SIG-M5 treated with dmso at 0.1 percent for 504 hours (cell line): ENCODE measurements at regions not wholly inside any gene's neighbourhood (a gene's known extent, or its start where the extent isn't known, plus 50 kb on each side); places are given as distances from the start of the nearest gene placed in this dataset.
A peak's percentile ranks its signal among the peaks of the same experiment; 100 is the strongest.

ENCODE experiments used
- DNase-seq: peaks from one replicate; lab custom pipeline; 2025; ENCODE audit not compliant: unreplicated experiment; lab: John Stamatoyannopoulos, UW

- DNase-seq = no peak
These were observed 58.4 kb downstream of the ARL4C start for GRCh38 chr2:234438305-234438977.

- DNase-seq = no peak
These were observed 59.1 kb downstream of the ARL4C start for GRCh38 chr2:234437642-234438304.

GRCh38 chr2:234436482-234436837 is 60.4 kb downstream of the ARL4C start:
- no peak for DNase-seq

GRCh38 chr2:234435836-234436481 is 60.9 kb downstream of the ARL4C start:
- DNase-seq = no peak

GRCh38 chr2:234433201-234433600 is 63.7 kb downstream of the ARL4C start:
- DNase-seq = no peak

- DNase-seq = no peak
These were observed 66.0 kb downstream of the ARL4C start for GRCh38 chr2:234430871-234431270.

GRCh38 chr2:234429265-234429664 is 67.6 kb downstream of the ARL4C start:
- DNase-seq = no peak

- DNase-seq = no peak
These were observed 69.5 kb downstream of the ARL4C start for GRCh38 chr2:234427081-234428061.

GRCh38 chr2:234426616-234427015 is 70.3 kb downstream of the ARL4C start:
- no peak for DNase-seq

GRCh38 chr2:234425639-234426603 is 71.0 kb downstream of the ARL4C start:
- no peak for DNase-seq

- DNase-seq = no peak
These were observed 73.0 kb downstream of the ARL4C start for GRCh38 chr2:234423884-234424283.

- DNase-seq = no peak
These were observed 73.9 kb downstream of the ARL4C start for GRCh38 chr2:234422981-234423431.

GRCh38 chr2:234422273-234422732 is 74.6 kb downstream of the ARL4C start:
- peak; percentile 32 for DNase-seq

GRCh38 chr2:234420408-234420807 is 76.5 kb downstream of the ARL4C start:
- no peak for DNase-seq

GRCh38 chr2:234419726-234420125 is 77.2 kb downstream of the ARL4C start:
- no peak for DNase-seq

GRCh38 chr2:234415706-234416105 is 81.2 kb downstream of the ARL4C start:
- no peak for DNase-seq

- no peak for DNase-seq
These were observed 82.3 kb downstream of the ARL4C start for GRCh38 chr2:234414596-234414995.

- no peak for DNase-seq
These were observed 84.2 kb downstream of the ARL4C start for GRCh38 chr2:234412726-234413125.

- no peak for DNase-seq
These were observed 85.1 kb downstream of the ARL4C start for GRCh38 chr2:234411793-234412192.

- DNase-seq = no peak
These were observed 86.4 kb downstream of the ARL4C start for GRCh38 chr2:234410526-234410925.
